Amygdala (tissue), 56 donors: ENCODE measurements at regions not wholly inside any gene's neighbourhood (a gene's known extent, or its start where the extent isn't known, plus 50 kb on each side); places are given as distances from the start of the nearest gene placed in this dataset.

ENCODE experiments used
- DNase-seq, 56 donors: peaks; one replicate each; lab custom pipeline; 2025; lab: John Stamatoyannopoulos, UW

DNA sequence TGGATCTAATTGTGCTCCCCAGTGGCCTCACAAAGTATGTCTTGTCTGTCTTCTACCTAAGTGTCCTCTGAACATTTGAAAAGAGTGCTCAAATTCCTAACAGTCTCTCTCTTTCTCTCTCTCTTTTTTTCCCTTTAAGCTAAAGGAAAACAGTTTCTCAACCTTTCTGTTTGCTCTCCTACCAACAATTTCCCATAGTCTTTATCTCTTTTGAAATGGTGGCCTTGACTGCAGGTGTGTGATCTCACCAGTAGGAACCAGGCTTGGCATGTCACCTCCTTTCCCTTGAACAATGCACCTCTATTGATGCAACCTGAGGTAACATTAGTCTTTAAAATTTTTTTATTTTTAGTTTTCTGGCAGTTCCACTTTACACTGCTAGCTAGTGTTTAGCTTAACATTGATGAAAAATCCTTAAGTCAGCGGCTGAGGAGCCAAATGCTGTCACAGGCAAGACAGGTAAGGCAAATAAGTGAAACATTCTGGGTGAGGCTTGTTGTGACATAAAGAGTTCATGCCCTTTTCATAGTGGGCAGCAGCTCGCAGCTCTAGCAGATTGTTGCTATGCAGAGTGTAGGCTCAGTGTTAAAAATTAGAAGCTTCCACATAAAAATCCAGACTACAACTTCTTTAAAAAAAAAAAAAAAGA lies 273.4 kb downstream of the HAPSTR1 start:
- DNase-seq = no peak

- peak in 50 of 56 donors; percentile 16 to 93 (median 66) for DNase-seq
Observed at GRCh38 chr16:9365370-9365728, 273.9 kb downstream of the HAPSTR1 start.

DNA sequence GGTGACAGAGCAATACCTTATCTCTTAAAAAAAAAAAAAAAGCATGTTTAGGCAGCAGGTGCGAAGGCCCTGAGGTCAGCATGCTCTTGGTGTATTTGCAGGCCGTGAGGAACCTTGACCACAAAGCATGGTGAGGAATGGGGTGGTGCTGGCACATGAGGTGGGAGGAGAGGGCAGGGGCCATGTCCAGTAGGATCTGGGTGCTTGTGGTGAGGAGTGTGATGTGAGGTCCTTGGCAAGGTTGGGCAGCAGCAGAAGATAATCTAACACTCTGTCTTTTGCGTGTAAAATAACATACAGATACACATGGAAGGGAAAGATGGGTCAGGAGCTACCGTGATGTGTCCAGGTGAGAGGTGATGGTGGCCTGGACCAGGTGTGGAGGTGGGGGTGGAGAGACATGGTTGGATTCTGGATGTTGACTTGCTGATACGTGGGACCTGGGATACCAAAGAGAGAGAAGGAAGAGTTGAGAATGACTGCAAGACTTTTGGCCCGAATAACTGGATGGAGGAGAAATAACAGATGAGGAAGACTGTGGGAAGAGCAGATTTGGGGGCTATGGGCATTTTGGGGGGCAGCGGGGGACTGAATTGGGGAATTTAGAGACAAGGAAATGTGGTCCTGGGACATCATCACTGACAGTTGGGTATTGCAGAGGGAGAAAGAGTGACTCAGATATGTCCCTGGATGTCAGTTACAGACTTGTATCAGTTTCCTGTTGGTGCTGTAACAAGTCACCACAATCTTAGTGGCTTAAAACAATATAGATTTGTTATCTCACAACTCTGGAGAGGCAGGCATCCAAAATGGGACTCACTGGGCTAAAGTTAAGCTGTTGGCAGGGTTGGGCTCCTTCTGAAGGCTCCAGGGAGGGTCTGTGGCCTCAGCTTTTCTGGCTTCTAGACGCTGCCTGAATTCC lies 274.9 kb downstream of the HAPSTR1 start:
- no peak for DNase-seq

GRCh38 chr16:9370061-9370491 lies 278.6 kb downstream of the HAPSTR1 start:
- no peak for DNase-seq

DNA sequence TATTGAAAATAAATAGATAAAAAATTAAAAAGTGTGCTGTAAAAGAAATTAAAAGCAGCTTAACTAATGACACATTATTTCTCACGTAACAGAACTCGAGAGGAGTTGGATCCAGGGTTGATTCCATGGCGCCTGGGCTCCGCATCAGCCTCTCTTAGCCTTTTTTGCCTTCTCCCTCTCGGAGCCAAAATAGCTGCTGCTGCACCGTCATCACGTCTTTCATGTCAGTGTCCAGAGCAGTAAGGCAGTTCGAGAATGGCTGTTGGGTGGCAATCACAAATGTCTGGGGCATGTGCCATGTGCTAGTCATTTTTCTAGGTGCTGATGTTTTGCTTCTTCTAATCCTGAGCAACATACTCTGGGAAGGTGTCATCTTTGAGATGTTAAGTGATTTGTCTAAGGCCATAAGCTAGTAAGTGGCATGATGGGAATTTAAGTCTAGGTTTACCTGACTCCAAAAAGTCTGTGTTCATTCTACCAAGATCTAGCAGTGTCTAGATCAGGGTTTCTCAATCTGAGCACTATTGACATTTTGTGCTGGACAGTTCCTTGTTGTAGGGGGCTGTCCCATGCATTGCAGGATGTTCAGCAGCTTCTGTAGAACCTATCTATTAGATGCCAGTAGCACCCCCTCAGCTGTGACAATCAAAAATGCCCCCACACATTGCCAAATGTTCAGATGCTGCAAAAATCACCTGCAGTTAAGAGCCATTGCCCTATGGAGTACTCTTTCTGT lies 280.4 kb downstream of the HAPSTR1 start:
- DNase-seq = no peak

- peak in 14 of 56 donors; percentile 6 to 56 (median 21) for DNase-seq
Observed at GRCh38 chr16:9372934-9373890, 281.8 kb downstream of the HAPSTR1 start.

GRCh38 chr16:9374061-9374460 lies 282.6 kb downstream of the HAPSTR1 start:
- DNase-seq = no peak

GRCh38 chr16:9378876-9379275 lies 287.4 kb downstream of the HAPSTR1 start:
- DNase-seq = no peak

- no peak for DNase-seq
Observed at GRCh38 chr16:9380221-9380620, 288.8 kb downstream of the HAPSTR1 start.

DNA sequence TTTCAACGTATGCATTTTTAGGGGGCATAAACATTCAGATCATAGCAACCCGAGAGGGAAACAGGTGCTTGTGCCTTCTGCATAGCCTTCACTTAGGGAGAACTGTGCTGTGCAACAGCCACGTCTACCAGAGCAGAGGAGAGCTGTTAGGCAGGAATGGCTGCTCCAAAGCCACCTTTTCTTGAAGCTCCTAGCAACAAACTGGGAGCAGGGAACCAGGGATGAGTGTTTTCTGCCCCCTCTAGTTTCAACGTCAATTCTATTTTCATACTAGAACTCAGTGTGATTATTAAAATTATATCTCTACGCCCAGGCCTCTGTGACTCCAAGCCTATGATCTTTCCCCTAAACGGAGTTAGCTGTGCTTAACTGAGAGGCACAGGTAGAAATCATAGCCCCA lies 290.0 kb downstream of the HAPSTR1 start:
- DNase-seq = peak in 1 of 56 donors; percentile 6

DNA sequence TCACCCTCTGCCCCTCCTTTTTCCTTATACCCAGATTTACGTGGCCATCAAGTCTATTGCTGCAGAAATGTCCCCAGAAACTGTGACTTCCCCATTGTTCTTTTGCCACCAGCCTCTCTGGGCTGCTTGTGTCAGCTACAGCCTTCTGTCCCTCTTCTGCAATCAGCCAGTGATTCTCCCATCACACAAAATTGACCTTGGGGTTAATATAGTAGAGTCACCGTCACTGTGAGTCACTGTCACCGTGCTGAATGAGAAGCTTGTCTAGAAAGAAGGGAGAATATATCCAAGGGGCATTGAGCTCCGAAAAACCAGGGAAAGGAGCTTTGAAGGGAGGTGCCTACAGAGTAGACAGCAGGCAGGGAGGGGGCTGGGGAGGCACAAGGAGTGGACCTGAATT lies 290.5 kb downstream of the HAPSTR1 start:
- no peak for DNase-seq

GRCh38 chr16:9383281-9383680 lies 291.8 kb downstream of the HAPSTR1 start:
- no peak for DNase-seq

DNA sequence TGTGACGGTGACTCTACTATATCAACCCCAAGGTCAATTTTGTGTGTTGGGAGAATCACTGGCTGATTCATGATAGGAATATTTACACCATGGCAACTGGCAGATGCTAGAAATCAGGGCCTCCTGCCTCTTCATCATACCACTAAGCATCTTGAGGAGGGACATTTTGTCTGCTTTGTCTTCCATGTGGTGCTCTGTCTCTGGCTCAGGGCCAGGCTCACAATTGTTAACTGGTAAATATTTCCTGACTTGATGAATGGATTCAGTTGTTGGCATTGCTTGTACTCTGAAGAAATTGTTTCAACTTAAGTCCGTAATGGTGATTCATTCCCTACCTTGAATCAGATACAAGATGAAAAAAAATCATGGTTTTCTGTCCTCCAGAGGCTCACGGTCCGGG lies 292.7 kb downstream of the HAPSTR1 start:
- peak in 2 of 56 donors; percentile 15 to 20 for DNase-seq

GRCh38 chr16:9389543-9390207 lies 298.2 kb downstream of the HAPSTR1 start:
- no peak for DNase-seq

DNA sequence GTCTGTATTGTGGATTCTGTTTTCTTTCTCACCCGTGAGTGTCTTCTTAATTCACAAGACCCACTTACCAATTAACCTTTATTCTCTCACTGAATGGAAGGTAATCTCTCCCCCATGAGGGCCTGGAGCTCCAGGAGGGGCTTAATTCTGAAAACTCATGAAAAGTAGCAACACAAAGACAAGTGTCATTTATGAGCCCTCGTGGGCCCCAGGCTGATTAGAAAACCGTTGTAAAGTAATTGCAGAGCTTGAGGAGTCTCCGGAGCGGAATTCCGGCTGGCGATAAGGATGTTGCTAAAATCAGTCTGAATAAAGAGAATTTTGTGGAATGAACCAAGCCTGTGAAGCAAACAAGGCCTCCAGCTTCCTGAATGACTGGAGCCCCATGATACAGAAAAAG lies 301.5 kb downstream of the HAPSTR1 start:
- DNase-seq = no peak

DNA sequence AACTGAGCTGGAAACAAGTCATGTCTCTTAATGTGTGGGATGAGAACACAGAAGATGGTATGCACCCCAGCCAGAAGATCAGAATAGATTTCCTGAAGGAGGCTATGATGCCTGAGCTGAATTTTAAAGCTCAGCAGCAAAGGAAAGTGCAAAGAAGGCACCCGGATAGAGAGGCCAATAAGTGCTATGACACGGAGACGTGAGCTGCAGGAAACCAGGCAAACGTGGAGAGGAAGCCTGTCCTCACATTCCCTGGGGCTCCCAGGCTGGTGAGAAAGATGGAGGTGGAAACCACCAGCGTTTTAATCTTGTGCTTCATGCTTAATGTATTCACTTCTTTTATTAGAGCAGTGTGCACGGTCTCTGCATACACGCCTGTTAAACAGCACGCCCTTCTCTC lies 302.1 kb downstream of the HAPSTR1 start:
- no peak for DNase-seq

GRCh38 chr16:9395958-9396359 lies 304.5 kb downstream of the HAPSTR1 start:
- DNase-seq = no peak

- no peak for DNase-seq
Observed at GRCh38 chr16:9399573-9399972, 308.1 kb downstream of the HAPSTR1 start.

DNA sequence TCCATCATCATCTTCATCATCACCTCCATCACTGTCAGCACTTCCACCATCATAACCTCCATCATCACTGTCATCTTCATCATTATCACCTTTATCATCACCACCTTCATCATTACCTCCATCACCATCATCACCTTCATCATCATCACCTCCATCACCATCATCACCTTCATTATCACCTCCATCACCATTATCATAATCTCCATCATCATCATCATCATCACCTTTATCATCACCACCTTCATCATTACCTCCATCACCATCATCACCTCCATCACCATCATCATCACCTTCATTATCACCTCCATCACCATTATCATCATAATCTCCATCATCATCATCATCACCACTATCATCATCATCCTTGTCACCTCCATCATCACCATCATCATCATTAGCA lies 309.7 kb downstream of the HAPSTR1 start:
- no peak for DNase-seq
